ENCODE measurements at regions not wholly inside any gene's neighbourhood (a gene's known extent, or its start where the extent isn't known, plus 50 kb on each side); places are given as distances from the start of the nearest gene placed in this dataset.

GRCh38 chrX:145563159-145563558, 254.5 kb upstream of the SLITRK2 start (continued):
- TF ChIP-seq ZXDC (CRISPR knock-in tag; IDR thresholded peaks at IDR 0.05) (no peak), ZNF761 (CRISPR knock-in tag; conservative IDR thresholded peaks at IDR 0.05) (no peak), ZSCAN29 (CRISPR knock-in tag; conservative IDR thresholded peaks at IDR 0.05) (no peak), NFE2L1 (CRISPR knock-in tag; IDR thresholded peaks at IDR 0.05; ENCODE audit: borderline replicate concordance) (no peak), ZNF549 (CRISPR knock-in tag; IDR thresholded peaks at IDR 0.05) (no peak), ZBTB34 (CRISPR knock-in tag; IDR thresholded peaks at IDR 0.05) (no peak)

GRCh38 chrX:145609951-145610511, 207.6 kb upstream of the SLITRK2 start:
- no peak for FAIRE-seq
- no peak for ATAC-seq
- Histone ChIP-seq H4K20me1 (ENCODE audit: insufficient read depth, low read length) (no peaks in the 10 kb centered on the region), H3K79me2 (ENCODE audit: insufficient read depth, low read length) (no peaks in the 10 kb centered on the region), H3K4me1 (ENCODE audit: insufficient read depth, low read length) (no peaks in the 10 kb centered on the region), H2AFZ (ENCODE audit: low read length) (no peak overlapping the region), H3K9ac (ENCODE audit: insufficient read depth, low read depth, low read length) (no peak overlapping the region), H3K9me3 (ENCODE audit: low read length) (peaks cover 69% of the 10 kb centered on the region), H3K4me3 (replicated peaks in 1 of 3; ENCODE audit: insufficient read depth in 1 of 3, low read depth in 2 of 3, low read length in 3 of 3) (no peak overlapping the region), H3K4me2 (ENCODE audit: low read depth, low read length) (no peak overlapping the region), H3K27me3 (ENCODE audit: control insufficient read depth in 1 of 2, insufficient read depth in 2 of 2, low read length in 2 of 2) (no peaks in the 10 kb centered on the region), H3K36me3 (replicated peaks in 1 of 2; ENCODE audit: control insufficient read depth in 1 of 2, insufficient read depth in 2 of 2, low read length in 2 of 2) (no peaks in the 10 kb centered on the region), H3K27ac (ENCODE audit: extremely low read length, insufficient read depth, low read length) (no peak overlapping the region)
- in situ Hi-C loops (cut with HindIII; ENCODE audit: extremely low pct_ligation_motif_present, low pct_unique_long_range_greater_than_20kb): no loop called here
- intact Hi-C loops (cut with micrococcal nuclease; ENCODE audit: unreplicated experiment): no loop called here
- no peak for DNase-seq (ENCODE audit: low spot score)
- ChIA-PET CTCF (ENCODE audit: low intra/inter-chr PET ratio, low total read pairs) (no interaction called here), POLR2A (no interaction called here)
- 35% methylated on average over 6 of the region's 6 CpGs for WGBS (ENCODE audit: low lambda C conversion rate)
- no TSS peak for BruUV-seq (replicated peaks)
- TF ChIP-seq CEBPB (IDR thresholded peaks at IDR 0.05; ENCODE audit: borderline replicate concordance, low read depth, low read length) (peak; percentile 21; the same call in 1 of the 2 replicates), FOXO1 (CRISPR knock-in tag; IDR thresholded peaks at IDR 0.05) (no peak)

All from HepG2 (cell line).